ENCODE measurements at regions not wholly inside any gene's neighbourhood (a gene's known extent, or its start where the extent isn't known, plus 50 kb on each side); places are given as distances from the start of the nearest gene placed in this dataset.

GRCh38 chr2:167489325-167489724 is 601.0 kb downstream of the XIRP2 start:
- TF ChIP-seq POLR2A (IDR thresholded peaks at IDR 0.05) = no peak
- no peak for TF ChIP-seq POLR2AphosphoS5 (IDR thresholded peaks at IDR 0.05)
